ENCODE measurements at regions not wholly inside any gene's neighbourhood (a gene's known extent, or its start where the extent isn't known, plus 50 kb on each side); places are given as distances from the start of the nearest gene placed in this dataset.
"Not testable (repeated sequence)": the region's sequence is repeated elsewhere in the genome, so short reads cannot be mapped to it uniquely, and the experiment has no call there.

GRCh38 chr1:173257805-173258204 is 50.7 kb upstream of the TNFSF4 start:
- DNase-seq (ENCODE audit: low spot score), result no peak

GRCh38 chr1:173258479-173259264 is 51.5 kb upstream of the TNFSF4 start:
- DNase-seq (ENCODE audit: low spot score), result no peak

GRCh38 chr1:173260329-173260728 is 53.2 kb upstream of the TNFSF4 start:
- not testable (repeated sequence) for DNase-seq (ENCODE audit: low spot score)

GRCh38 chr1:173266841-173267240 is 59.7 kb upstream of the TNFSF4 start:
- no peak for DNase-seq (ENCODE audit: low spot score)

GRCh38 chr1:173267453-173267945 is 60.4 kb upstream of the TNFSF4 start:
- DNase-seq (ENCODE audit: low spot score), result no peak

GRCh38 chr1:173268261-173268660 is 61.1 kb upstream of the TNFSF4 start:
- no peak for DNase-seq (ENCODE audit: low spot score)

GRCh38 chr1:173268786-173269277 is 61.7 kb upstream of the TNFSF4 start:
- DNase-seq (ENCODE audit: low spot score), result no peak

- peak; percentile 6 for DNase-seq (ENCODE audit: low spot score)
These were observed 62.5 kb upstream of the TNFSF4 start for GRCh38 chr1:173269490-173270230.

GRCh38 chr1:173270243-173270642 is 63.1 kb upstream of the TNFSF4 start:
- no peak for DNase-seq (ENCODE audit: low spot score)

GRCh38 chr1:173271021-173271420 is 63.9 kb upstream of the TNFSF4 start:
- not testable (repeated sequence) for DNase-seq (ENCODE audit: low spot score)

GRCh38 chr1:173275496-173275895 is 68.4 kb upstream of the TNFSF4 start:
- DNase-seq (ENCODE audit: low spot score), result no peak

GRCh38 chr1:173276922-173277800 is 70.0 kb upstream of the TNFSF4 start:
- DNase-seq (ENCODE audit: low spot score), result no peak

GRCh38 chr1:173280899-173281660 is 73.9 kb upstream of the TNFSF4 start:
- no peak for DNase-seq (ENCODE audit: low spot score)

- no peak for DNase-seq (ENCODE audit: low spot score)
These were observed 77.9 kb upstream of the TNFSF4 start for GRCh38 chr1:173285048-173285447.

- no peak for DNase-seq (ENCODE audit: low spot score)
These were observed 80.7 kb upstream of the TNFSF4 start for GRCh38 chr1:173287785-173288184.

GRCh38 chr1:173293756-173294155 is 86.6 kb upstream of the TNFSF4 start:
- DNase-seq (ENCODE audit: low spot score), result no peak

- no peak for DNase-seq (ENCODE audit: low spot score)
These were observed 87.7 kb upstream of the TNFSF4 start for GRCh38 chr1:173294843-173295242.

GRCh38 chr1:173295391-173295790 is 88.3 kb upstream of the TNFSF4 start:
- no peak for DNase-seq (ENCODE audit: low spot score)

- DNase-seq (ENCODE audit: low spot score), result no peak
These were observed 88.9 kb upstream of the TNFSF4 start for GRCh38 chr1:173295995-173296394.

- DNase-seq (ENCODE audit: low spot score), result no peak
These were observed 90.8 kb upstream of the TNFSF4 start for GRCh38 chr1:173297798-173298391.
